GM21447 (cell line): ENCODE measurements at regions not wholly inside any gene's neighbourhood (a gene's known extent, or its start where the extent isn't known, plus 50 kb on each side); places are given as distances from the start of the nearest gene placed in this dataset.

Source experiments
- ATAC-seq: cut with Tn5 transposase; IDR thresholded peaks from one replicate; pipeline ENCODE4 v1.9.1; 2021; ENCODE audit not compliant: unreplicated experiment

DNA sequence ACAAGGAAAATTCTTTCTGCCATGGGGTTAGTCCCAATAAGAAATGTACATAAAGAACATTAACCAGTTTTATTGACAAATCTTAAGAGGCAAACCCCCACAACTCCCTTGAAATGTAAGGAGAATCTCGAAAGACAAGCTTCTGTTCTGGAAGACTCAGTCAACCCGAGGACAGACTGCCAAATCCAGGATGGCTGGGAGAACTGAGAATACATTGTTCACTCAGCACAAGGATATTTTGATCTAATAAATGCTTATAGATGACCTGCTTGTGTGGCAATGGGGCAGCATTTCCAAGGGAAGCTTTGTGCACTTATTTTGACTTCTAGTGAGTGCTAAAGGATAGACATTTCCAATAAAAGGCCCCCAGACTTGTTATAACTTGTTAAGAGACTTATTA is 280.4 kb downstream of the DHX15 start:
- no peak for ATAC-seq

DNA sequence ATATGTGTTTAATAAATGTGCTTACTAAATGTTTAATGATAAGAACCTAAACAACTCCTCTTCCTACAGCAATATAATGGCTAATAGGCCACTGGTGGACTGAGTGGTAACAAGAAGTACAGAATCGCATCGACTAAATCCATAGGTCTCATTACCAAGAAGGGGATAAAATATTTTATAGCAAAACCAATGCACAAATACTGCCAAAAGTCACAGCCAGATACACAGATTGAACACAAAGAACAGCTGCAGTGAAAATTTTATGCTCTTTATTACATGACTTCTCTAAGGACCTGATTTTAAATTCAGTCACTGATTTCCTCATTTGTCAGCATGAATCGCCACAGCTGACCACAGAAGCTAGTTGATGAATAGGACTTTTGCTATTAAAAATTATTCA is 285.4 kb downstream of the DHX15 start:
- no peak for ATAC-seq

DNA sequence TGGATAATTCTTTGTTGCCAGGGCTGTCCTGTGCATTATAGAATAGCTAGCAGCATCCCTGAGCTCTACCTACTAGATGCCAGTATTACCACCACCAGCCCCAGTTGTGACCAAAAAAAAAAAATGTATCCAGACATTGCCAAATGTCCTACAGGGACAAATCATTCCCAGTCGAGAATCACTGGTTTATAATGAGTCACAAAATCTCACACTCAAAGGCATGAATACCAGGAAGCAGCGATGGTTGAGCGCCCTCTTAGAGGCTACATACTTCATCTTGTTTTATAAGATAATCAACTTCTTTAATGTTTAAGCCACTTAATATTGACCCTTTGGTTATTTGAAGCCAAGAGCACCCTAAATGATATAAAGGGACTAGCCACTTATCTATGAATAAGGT is 297.3 kb downstream of the DHX15 start:
- ATAC-seq = no peak

DNA sequence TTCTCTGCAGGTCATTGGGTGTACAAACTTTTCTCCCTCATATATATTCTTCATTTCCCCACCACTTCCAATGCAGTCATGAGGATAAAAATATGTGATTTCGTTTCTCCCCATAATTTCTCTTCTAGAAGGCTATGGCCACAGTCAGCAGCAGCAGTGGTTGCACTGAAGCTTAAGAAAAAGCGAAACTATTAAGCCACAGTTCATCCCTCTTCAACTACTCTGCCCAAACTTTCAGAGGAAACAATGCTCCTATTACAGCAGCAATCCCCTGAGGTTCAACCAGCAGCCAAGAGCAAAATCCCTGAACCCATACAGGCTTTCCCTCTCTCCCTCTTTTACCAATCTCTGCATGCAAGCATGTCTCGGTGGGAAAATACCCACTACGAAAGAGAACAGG is 298.6 kb downstream of the DHX15 start:
- ATAC-seq = no peak

DNA sequence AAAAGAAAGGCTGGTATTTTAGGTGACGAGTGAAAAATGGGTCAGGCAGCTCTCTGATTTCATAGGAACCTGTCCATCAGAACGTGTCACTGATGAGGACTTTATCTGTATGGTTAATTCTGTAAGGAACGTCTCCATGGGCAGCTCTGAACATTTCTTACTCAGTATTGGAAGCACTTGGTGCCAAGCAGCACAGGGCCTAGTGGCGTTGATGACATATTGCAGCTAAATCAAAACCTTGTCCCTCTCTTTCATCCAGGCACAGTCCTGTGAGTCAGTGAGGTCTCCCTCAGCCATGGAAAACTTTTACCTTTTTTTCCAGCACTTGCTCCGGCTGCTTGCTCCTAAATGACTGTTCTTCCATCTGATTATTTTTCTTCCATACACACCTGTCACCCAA is 301.9 kb downstream of the DHX15 start:
- no peak for ATAC-seq

DNA sequence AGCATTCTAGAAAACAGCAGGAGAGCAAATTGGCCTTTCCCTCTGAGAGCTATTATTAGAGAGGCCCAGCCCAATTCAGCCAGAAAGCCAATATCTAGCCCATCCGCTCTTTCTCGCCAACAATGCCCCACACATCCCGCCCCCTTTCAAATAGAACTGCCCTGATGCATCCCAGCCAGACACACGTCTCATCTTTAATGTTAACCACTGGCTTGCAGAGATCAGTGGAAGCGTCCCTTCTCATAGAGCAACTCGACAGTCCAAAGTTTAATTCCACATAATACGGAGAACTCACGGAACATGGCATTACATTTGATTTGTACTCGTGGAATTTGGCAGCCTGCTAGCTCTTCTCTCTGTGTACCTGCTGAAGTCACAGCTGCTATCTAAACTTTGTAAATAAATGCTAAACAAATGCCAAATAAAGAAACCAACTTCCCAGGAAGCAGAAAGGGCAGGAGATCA is 304.4 kb downstream of the DHX15 start:
- ATAC-seq = no peak

DNA sequence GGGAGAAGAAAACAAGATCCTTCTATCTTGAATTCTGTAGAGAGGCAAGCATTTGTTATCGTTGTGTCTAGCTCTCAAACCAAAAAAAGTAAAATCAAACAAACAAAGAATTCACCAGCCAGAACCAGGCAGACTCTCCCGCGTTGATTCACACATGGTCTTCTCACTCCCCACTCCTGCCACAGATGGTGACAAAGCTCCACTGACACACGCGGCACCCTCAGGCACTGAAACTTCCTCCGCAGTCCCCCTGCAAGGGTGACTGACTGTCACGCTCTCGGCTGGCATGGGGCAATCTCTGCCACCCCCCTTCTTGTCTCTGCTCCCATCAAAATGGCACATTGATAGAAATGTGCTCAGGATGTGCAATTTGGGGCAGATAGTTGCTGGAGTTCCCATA is 304.9 kb downstream of the DHX15 start:
- no peak for ATAC-seq

DNA sequence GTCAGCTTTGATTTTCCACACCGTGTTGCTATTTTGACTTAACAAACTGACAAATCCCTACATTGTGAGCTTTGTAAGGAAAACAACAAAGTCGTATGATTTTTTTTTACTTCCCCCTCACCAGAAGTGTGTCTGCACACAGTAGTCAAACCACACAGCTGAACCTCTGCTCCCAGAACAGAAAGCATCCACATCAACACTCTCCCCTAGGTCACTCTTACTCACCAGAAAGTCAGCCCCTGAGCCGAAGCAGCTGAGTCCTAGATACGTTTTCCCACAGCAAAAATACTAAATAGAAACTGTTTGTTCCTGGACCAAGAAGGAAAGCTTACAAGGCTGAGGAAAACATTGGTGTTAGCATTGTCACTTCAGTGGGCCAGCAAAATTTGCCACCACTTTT is 305.7 kb downstream of the DHX15 start:
- no peak for ATAC-seq

DNA sequence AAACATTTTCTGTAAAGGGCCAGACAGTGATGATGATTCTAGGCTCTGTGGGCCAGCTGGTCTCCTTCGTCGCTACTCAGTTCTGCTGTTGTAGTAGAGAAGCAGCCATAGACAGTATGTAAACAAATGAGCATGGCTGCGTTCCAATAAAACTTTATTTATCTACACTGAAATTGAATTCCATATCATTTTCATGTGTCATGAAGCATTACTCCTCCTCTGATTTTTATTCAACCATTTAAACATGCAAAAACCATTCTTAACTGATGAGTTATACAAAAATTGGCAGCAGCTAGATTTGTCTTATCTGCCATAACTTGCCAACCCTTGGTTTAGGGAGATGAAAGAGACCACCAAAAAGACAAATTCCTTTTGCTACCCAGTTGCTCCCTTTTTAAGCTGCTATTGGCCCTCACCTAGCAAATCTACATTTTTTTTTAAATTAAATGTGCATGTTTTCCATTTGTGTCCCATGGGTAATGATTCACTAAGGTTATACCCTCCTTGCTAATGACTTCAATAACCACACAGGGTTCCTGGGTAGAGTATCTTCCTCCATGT is 309.9 kb downstream of the DHX15 start:
- no peak for ATAC-seq

DNA sequence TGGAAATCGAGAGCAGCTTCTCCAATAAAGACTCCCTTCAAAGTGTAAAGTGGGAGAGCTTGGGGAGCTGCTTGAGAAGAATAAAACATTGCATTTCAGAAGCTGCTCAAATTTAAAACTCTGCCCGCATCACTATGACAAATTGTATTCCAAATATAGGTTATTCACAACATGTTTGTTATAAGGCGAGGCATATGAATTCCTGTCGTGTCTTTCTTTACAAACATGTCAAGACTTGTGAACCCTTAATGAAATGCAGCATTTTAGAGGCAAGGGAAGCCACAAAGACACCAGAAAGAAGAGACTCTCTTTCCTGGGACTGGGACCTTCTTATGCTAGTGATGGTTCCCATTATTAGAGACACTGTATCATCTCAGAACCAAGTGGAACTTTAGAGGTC is 311.2 kb downstream of the DHX15 start:
- ATAC-seq = no peak

DNA sequence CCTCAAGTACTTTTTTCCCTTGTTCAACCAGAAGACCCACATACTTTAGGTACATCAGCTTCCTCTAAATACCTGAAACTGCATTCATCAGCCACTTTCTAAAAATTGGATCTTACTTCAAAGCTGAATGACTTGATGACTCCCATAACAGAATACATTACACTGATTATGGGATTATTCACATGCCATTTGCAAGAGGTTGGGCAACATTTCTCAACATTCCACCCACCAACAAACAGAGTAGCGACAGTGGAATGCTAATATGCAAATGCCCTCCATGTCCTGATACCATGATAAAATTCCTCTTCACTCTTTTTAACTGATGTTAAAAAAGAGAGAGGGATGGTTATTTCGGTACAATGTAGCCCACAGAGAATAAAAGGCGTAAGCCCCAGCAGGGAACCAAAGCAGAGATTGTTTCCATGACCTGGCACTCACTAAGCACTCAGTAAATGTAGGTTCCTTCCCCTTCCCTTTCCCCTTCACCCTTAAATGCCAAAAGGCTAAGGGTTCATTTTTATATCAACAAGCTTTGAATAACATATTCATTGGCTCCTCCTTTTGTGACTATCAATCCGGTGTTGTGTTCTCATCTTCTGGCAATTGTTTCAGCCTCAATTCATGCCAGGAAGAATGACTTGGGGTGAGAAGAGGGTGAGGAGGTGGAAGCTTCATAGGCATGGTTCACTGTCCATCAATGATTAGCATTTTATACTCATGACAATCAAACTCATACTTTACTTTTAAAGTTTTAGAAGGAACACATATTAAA is 317.2 kb downstream of the DHX15 start:
- ATAC-seq = no peak

DNA sequence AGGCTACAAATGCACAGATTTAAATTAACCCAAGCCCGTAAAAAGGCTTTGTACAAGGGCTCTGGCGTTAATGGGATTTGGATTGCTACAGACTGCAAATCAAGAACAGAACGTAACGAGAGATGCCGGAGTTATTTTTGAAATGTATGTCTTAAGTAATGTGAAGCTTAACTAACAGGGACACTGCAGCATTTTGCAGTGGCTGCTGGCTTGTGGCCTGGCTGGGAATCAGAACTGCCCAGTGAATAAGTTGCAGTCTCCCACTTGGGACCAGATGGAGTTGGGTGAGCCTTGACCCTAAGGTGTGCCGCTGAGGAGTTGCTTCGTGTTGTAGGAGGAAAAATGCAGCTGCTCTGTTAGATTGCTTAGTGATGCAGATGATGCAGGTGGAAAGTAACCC is 318.4 kb downstream of the DHX15 start:
- no peak for ATAC-seq

DNA sequence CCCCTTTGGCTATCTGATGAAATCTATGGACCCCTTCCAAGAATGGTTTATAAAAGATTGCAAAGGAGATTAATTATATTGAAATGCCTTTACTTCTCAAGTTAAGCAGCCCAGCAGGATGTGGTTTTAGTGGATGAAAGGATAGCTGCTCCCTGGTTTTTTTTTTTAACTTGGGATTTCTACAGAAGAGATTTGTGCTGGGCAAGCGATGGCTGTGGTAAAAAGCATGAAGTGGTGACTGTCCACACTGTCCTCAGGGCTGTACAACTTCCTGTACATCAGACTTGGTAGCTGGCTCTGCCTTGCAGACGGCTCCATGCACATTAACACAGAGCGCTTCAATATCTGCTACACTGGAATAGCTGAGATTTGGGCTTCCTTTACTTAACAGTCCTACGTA is 321.7 kb downstream of the DHX15 start:
- no peak for ATAC-seq

DNA sequence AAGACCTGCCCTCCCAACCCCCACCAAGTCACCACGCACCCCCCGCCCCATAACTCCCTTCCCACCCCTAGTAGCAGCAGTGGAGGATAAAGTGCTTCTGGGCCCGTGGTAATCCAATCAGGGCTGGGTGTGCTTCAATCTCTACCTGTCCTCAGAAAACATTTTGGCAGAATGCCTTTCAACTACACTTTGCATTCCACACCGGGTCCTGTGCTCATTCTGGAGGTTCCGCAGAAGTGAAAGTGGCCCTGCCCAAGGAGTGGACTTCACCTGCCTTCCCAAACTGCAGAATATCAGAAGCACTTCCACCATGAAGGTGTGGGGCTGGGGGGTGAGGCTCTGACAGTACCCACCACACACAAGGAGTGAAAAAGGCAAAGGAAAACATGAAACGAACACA is 322.3 kb downstream of the DHX15 start:
- ATAC-seq = no peak

DNA sequence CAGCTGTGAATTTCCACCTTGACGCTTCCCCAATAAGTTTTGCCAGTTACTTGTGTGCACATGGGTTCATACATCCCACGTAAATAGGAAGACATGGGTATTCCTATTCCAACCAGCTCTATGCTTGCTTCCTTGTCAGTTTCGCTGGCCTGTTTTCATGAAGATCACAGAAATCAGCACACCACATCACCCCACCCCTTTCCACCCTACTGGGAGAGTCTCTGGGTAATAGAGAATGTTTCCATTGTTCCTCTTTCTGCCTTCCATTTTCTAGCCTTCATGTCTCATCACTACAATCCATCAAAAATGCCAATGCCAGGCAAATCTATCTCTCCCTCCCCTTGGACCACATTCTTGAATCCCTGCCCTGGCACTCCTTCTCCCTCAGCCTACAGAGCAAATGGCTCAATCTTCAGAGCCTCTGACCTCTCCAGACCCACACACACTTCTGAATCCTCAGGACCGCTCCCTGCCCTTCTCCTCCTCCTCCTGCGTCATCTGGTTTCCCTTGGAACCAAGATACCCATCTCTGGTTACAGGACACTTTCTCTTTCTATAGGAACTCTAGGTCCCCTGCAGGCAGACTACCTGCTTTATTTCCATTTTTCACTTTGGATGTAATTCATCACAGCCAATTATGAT is 323.3 kb downstream of the DHX15 start:
- ATAC-seq = no peak

DNA sequence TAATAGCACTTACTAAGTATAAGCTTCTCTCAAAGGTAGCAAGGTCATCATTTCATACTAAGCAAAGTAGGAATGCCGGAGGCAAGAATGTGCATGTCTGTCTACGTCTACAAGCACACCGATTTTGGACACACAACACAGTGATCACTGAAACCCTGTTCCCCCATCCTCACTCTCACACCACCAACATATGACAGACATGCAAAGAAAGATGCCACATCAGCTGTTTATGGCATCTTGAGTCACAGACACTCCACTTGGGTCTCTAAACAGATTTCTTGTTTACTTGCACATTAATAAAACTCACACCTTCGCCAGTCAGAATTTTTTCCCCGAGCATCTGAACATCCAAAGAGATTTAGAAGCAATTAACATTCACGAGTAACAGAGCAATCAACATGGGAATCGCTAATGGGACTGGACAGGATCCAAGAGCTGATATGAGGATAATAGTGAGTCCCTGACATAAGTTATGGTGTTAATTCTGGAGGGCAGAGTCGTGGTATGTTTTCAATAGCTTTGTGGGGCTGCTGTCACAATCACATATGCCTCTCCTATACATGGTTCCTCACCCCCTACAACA is 324.1 kb downstream of the DHX15 start:
- no peak for ATAC-seq

DNA sequence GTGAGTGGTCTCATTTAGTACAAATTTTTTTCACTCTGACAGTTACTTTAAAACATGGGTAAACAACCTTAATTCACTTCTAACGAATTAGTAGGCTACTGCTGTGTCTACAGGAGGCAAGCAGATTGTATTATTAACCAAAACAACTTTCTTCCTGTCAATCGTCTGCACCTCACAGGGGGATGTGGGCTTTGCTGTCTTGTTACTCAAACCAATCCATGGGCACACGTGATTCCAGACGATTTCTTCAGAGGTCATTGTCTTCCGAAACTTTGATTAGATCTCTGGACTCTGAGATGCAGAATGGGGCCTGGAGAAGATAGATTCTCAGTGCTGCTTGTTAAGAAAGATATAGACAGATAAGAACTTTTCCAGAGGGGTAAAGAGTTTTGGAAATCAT is 327.8 kb downstream of the DHX15 start:
- ATAC-seq = no peak

DNA sequence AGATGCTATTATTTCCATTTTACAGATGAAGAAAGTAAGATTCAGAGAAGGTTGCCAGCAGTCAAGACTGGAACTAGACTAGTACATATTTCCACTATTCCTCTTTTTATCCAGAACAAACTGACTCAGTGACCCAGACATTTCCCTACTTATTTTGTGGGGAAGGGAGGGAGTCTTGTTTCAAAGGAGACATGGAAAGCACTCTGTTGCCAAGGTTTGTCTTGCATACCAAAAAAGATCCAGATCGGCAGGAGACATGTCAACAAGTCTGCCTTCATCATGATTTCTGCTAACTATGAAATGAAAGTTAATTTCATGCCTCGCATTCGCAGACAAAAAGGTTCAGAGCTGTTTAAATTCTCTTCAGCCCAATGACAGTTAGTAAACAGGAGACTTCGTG is 328.3 kb downstream of the DHX15 start:
- no peak for ATAC-seq

DNA sequence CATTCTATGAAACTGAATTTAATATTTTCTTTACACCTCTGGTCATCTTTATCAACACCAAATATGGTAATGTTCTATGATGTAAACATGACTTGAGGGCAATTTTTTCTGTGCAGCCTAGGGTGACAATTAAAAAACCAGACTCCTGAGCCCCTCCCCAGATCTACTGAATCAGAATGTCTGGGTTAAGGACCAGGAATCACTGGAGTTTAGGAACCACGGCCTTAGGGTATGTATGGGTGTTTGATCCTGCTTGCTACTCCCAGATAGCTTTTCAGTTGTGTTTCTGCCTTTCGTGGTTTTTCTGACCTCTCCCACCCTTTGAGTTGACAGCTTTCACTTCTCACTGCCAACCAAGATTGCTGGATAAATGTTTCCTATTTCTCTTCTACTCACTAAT is 332.2 kb downstream of the DHX15 start:
- no peak for ATAC-seq

DNA sequence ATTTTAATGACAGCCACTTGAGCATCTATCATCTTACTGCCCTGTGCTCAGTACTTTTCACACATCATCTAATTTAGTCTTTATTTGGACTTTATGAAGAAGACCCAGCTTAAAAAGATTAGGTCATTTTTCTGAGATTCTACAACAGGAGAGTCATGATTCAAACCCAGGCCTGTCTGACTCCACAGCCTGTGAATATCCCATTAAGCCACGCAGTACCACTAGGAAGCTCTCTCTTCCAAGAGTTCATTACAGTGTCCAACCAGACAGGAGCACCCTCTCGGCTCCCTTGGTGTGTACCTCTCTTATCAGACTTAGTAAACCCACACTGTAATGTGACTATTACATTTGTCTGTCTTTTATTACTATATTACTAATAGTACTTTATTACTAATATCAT is 332.8 kb downstream of the DHX15 start:
- no peak for ATAC-seq

DNA sequence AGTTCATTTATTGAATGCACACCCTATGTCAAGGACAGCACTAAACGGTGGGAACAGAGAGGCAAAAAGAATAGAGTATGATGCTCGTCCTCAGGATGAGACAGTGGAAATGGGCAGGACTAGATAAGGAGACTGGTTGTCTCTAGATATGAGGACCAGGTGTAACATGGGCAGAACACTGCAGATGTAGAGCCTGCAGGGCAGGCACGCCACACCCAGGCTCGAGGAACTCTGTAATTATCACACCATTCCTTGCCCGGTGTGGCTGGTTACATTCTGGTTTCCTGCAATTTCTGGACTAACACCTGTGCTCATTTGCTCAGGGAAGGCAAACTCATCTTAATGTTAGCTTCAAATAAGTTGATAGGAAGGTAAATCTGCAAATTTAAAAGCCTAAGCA is 334.4 kb downstream of the DHX15 start:
- no peak for ATAC-seq
